ENCODE measurements at regions not wholly inside any gene's neighbourhood (a gene's known extent, or its start where the extent isn't known, plus 50 kb on each side); places are given as distances from the start of the nearest gene placed in this dataset.

DNA sequence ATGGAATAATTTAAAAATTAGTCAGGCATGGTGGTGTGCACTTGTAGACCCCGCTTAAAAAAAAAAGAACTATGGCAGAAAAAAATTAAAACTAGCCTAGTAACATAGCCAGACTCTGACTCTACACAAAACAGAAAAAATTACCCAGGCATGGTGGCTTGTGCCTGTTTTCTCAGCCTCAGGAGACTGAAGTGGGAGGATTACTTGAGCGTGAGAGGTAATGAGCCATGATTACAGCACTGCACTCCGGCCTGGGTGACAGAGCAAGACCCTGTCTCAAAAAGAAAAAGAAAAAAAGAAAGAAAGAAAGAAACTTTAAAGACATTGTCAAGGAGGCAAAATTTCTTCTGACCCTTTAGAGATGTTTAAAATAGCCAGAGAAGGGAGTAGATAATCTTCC, 109.0 kb upstream of the TMEM106B start:
- Histone ChIP-seq H4K20me1 (ENCODE audit: control insufficient read depth, insufficient read depth, low read depth, low read length) (no peaks in the 10 kb centered on the region), H3K9me2 (replicated peaks; ENCODE audit: control insufficient read depth, low read length) (no peaks in the 10 kb centered on the region), H3K4me2 (ENCODE audit: low read length) (no peak overlapping the region), H3K79me2 (ENCODE audit: control insufficient read depth, low read length) (no peaks in the 10 kb centered on the region), H3K27me3 (ENCODE audit: control insufficient read depth, low read length) (no peaks in the 10 kb centered on the region), H3K4me3 (ENCODE audit: low read length) (no peak overlapping the region), H3K27ac (ENCODE audit: low read depth, low read length) (no peak overlapping the region), H3K36me3 (ENCODE audit: control insufficient read depth, low read length) (no peaks in the 10 kb centered on the region), H3F3A (ENCODE audit: control insufficient read depth, insufficient read depth) (no peaks in the 10 kb centered on the region), H3K4me1 (ENCODE audit: control insufficient read depth, low read length) (no peaks in the 10 kb centered on the region), H3K9me3 (ENCODE audit: control insufficient read depth, insufficient read depth, low read length) (no peaks in the 10 kb centered on the region)
- TF ChIP-seq, protein P1, sequence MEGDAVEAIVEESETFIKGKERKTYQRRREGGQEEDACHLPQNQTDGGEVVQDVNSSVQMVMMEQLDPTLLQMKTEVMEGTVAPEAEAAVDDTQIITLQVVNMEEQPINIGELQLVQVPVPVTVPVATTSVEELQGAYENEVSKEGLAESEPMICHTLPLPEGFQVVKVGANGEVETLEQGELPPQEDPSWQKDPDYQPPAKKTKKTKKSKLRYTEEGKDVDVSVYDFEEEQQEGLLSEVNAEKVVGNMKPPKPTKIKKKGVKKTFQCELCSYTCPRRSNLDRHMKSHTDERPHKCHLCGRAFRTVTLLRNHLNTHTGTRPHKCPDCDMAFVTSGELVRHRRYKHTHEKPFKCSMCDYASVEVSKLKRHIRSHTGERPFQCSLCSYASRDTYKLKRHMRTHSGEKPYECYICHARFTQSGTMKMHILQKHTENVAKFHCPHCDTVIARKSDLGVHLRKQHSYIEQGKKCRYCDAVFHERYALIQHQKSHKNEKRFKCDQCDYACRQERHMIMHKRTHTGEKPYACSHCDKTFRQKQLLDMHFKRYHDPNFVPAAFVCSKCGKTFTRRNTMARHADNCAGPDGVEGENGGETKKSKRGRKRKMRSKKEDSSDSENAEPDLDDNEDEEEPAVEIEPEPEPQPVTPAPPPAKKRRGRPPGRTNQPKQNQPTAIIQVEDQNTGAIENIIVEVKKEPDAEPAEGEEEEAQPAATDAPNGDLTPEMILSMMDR (IDR thresholded peaks at IDR 0.05; ENCODE audit: low read depth, low read length, poor library complexity, severe bottlenecking), result no peak
- TF ChIP-seq EZH2phosphoT487 (IDR thresholded peaks at IDR 0.05; ENCODE audit: borderline replicate concordance, low read length), result no peak

DNA sequence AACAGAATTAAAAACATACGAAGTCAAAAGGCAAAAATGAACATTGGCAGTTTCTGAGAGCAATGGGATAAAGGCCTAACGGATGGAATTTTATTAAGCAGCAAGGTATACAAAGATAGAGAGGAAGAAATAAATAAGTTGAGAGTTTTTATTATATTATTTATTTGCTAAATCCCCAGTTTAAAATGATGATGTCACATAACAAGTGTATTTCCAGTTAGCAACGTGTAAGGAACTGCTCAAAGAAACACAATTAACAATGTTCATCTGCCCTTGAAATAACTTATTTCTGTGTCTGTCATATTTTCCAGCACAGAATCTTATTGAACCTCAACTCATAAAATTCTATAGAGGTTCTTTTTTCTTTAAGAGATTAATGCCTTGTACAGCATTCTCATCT, 108.6 kb upstream of the TMEM106B start:
- Histone ChIP-seq H3K4me1 (ENCODE audit: control insufficient read depth, low read length) (no peaks in the 10 kb centered on the region), H4K20me1 (ENCODE audit: control insufficient read depth, insufficient read depth, low read depth, low read length) (no peaks in the 10 kb centered on the region), H3K27ac (ENCODE audit: low read depth, low read length) (no peak overlapping the region), H3K79me2 (ENCODE audit: control insufficient read depth, low read length) (no peaks in the 10 kb centered on the region), H3K27me3 (ENCODE audit: control insufficient read depth, low read length) (no peaks in the 10 kb centered on the region), H3K9me2 (replicated peaks; ENCODE audit: control insufficient read depth, low read length) (no peaks in the 10 kb centered on the region), H3K4me2 (ENCODE audit: low read length) (no peak overlapping the region), H3K36me3 (ENCODE audit: control insufficient read depth, low read length) (no peaks in the 10 kb centered on the region), H3F3A (ENCODE audit: control insufficient read depth, insufficient read depth) (no peaks in the 10 kb centered on the region), H3K9me3 (ENCODE audit: control insufficient read depth, insufficient read depth, low read length) (no peaks in the 10 kb centered on the region), H3K4me3 (ENCODE audit: low read length) (no peak overlapping the region)
- TF ChIP-seq, protein P1 (IDR thresholded peaks at IDR 0.05; ENCODE audit: low read depth, low read length, poor library complexity, severe bottlenecking), result no peak
- TF ChIP-seq EZH2phosphoT487 (IDR thresholded peaks at IDR 0.05; ENCODE audit: borderline replicate concordance, low read length), result no peak

DNA sequence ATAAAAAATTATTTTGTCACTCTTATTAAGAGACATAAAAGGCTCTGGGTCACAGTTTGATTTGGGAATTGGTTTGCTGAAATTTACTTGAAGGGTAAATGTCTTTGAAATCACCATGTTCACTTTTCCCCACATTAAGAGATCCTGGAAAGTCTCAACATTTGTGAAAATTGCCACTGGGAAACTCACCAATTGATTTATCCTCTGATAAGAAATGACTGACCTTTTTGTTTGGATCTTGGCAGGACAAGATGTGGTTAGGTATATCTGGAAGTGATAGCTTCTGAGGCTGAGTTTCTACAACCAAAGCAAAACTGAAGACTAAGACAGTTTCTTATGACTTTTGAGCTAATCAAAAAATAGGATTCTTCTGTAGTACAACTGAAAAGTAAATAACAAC, 107.1 kb upstream of the TMEM106B start:
- H3K4me3 ChIP-seq (ENCODE audit: low read length), result no peak overlapping the region
- no peak for TF ChIP-seq EZH2phosphoT487 (IDR thresholded peaks at IDR 0.05; ENCODE audit: borderline replicate concordance, low read length)
- TF ChIP-seq, protein P1 (IDR thresholded peaks at IDR 0.05; ENCODE audit: low read depth, low read length, poor library complexity, severe bottlenecking), result no peak
- H3K27me3 ChIP-seq (ENCODE audit: control insufficient read depth, low read length), result no peaks in the 10 kb centered on the region
- H3K36me3 ChIP-seq (ENCODE audit: control insufficient read depth, low read length), result no peaks in the 10 kb centered on the region
- no peaks in the 10 kb centered on the region for H3K9me2 ChIP-seq (replicated peaks; ENCODE audit: control insufficient read depth, low read length)
- no peaks in the 10 kb centered on the region for H3K9me3 ChIP-seq (ENCODE audit: control insufficient read depth, insufficient read depth, low read length)
- H3K79me2 ChIP-seq (ENCODE audit: control insufficient read depth, low read length), result no peaks in the 10 kb centered on the region
- H3F3A ChIP-seq (ENCODE audit: control insufficient read depth, insufficient read depth), result no peaks in the 10 kb centered on the region
- H3K4me1 ChIP-seq (ENCODE audit: control insufficient read depth, low read length), result no peaks in the 10 kb centered on the region
- no peaks in the 10 kb centered on the region for H4K20me1 ChIP-seq (ENCODE audit: control insufficient read depth, insufficient read depth, low read depth, low read length)
- no peak overlapping the region for H3K27ac ChIP-seq (ENCODE audit: low read depth, low read length)
- H3K4me2 ChIP-seq (ENCODE audit: low read length), result no peak overlapping the region

DNA sequence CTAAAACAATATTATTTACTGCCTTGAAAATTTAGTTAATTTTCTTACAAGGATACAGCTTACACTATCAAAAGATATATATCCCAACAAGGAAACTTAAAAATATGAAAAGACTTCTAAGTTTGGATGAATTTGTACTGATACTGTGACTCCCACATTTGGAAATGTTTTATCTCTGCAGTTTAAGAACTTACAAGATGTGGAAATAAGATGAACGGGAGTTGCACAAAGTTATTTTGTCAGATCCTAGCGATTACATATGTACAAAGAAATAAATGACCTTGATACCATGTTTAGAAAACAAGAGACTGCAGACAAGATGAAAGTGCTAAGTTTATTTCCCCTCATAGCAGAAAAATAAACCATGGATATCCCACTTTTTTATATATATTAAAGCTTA, 103.7 kb upstream of the TMEM106B start:
- H3K4me2 ChIP-seq (ENCODE audit: low read length), result no peak overlapping the region

More for the DNA sequence above, 103.7 kb upstream of the TMEM106B start:
- Histone ChIP-seq H3K79me2 (ENCODE audit: control insufficient read depth, low read length) (no peaks in the 10 kb centered on the region), H3K9me3 (ENCODE audit: control insufficient read depth, insufficient read depth, low read length) (no peaks in the 10 kb centered on the region), H4K20me1 (ENCODE audit: control insufficient read depth, insufficient read depth, low read depth, low read length) (no peaks in the 10 kb centered on the region), H3K9me2 (replicated peaks; ENCODE audit: control insufficient read depth, low read length) (no peaks in the 10 kb centered on the region), H3F3A (ENCODE audit: control insufficient read depth, insufficient read depth) (no peaks in the 10 kb centered on the region), H3K4me1 (ENCODE audit: control insufficient read depth, low read length) (no peaks in the 10 kb centered on the region), H3K36me3 (ENCODE audit: control insufficient read depth, low read length) (no peaks in the 10 kb centered on the region), H3K27me3 (ENCODE audit: control insufficient read depth, low read length) (no peaks in the 10 kb centered on the region), H3K27ac (ENCODE audit: low read depth, low read length) (no peak overlapping the region), H3K4me3 (ENCODE audit: low read length) (no peak overlapping the region)
- TF ChIP-seq, protein P1 (IDR thresholded peaks at IDR 0.05; ENCODE audit: low read depth, low read length, poor library complexity, severe bottlenecking), result no peak
- no peak for TF ChIP-seq EZH2phosphoT487 (IDR thresholded peaks at IDR 0.05; ENCODE audit: borderline replicate concordance, low read length)
